NCI-H2107 treated with DMSO at 0.1 percent for 48 hours (cell line): ENCODE measurements at regions not wholly inside any gene's neighbourhood (a gene's known extent, or its start where the extent isn't known, plus 50 kb on each side); places are given as distances from the start of the nearest gene placed in this dataset.
"Not testable (repeated sequence)": the region's sequence is repeated elsewhere in the genome, so short reads cannot be mapped to it uniquely, and the experiment has no call there.

Experiments
- DNase-seq: peaks from one replicate; lab custom pipeline; 2025; ENCODE audit not compliant: unreplicated experiment; lab: John Stamatoyannopoulos, UW

DNA sequence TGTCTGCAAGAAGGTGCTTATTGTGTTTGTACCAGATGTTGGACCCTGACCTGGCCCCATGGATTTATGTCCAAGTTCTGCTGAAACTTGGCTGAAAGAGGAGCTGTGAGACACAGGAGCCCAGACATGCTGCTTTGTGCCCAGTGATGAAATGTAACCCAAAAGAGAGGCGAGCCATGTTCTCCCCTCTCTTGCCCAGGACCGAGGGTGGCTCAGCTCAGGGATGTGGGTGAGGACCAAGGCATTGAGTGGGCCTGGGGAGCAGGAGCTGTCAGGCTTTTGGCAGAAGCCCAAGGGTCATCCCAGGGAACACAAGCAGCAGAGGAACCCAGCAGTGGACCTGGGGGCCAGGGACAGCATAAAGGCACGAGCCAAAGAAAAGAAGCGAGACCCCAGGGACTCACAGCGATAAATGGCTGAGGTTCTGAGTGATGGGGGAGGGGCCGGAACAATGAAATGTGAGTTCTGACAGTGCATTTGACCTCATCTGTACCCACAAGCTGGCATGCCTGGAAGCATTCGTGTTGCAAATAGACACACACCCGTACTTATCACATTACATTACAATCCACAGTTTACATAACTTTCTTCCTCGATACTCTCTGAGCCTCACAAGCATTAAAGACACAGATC, 363.4 kb upstream of the JARID2 start:
- DNase-seq, result no peak

DNA sequence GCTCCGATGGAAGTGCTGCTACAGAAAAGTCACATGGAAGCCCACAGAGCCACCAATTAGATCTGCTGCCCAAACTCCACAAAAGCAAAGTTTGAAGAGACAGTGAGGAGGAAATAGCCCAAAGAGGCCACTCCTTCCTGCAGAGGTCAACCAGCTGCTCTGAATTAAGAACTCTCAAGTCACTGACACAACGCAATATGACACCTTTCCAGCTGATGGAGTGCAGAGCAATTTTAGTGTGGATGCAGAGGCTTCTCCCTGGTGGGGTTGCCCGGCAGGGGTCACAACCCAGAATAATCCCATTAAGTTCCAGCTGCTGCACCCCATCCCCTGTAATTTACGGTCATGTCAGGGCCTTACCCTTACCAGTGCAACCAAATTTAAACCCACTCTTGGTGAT, 361.9 kb upstream of the JARID2 start:
- no peak for DNase-seq

DNA sequence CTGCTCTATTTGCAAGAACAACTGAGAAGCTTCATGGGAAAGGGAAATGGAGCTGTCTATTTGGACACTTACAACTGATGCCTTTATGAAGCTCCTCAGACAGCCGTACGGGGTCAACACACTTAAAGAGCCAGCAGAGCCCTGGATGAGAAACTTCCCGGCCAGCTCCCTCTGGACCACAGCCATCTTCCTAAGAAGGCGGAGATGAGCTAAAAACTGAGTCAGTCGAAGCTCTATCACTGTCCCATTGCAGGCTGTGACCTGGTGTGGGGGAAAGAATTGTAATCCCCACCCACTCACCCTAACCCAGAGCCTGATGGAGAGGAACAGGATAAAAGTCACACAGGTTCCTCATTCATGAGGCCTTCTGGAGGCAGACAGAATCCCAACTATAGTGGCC, 360.4 kb upstream of the JARID2 start:
- no peak for DNase-seq

DNA sequence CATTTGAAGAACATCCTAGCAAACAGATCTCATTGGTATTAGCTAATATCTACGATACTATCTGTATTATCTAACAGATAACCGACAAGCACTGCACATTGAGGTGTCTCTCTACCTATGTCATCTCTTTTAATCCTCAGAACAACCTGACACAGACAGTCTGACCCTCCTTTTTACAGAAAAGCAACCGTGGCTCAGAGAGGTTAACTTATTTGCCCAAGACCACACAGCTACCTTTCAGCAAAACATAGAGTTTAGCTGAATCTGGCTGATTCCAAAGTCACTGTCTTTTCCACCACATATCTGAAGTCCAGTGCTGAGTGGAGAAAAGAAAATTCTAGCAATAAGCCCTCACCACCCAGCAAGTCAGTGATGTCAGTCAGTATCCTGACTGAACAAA, 358.7 kb upstream of the JARID2 start:
- no peak for DNase-seq

DNA sequence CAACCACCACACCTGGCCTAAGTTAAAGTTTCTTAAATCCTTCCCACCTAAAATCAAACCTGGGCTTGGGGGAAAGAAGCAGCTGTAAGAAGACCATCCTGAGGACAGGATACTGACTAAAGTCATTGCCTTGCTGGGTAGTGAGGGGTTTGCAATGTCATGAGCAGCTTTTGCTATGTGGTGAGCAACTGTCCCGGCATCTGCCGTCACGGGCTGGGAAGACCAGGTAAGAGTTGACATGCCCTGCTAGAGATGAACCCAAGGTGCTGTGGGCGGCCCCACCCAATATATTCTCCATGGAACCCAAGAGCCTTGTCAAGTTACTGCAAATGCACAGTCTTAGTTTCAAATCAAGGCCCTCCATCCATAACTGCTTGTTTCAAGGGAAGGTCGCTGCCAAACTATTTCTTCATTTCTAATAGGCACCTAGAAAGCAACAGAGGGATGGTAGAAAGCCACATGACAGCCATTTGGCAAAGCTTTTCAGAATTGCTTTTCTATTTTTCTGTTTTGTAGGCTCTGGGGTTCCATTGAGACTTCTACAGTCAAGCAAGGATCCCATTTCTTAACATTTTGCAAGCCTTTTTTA, 357.8 kb upstream of the JARID2 start:
- no peak for DNase-seq

DNA sequence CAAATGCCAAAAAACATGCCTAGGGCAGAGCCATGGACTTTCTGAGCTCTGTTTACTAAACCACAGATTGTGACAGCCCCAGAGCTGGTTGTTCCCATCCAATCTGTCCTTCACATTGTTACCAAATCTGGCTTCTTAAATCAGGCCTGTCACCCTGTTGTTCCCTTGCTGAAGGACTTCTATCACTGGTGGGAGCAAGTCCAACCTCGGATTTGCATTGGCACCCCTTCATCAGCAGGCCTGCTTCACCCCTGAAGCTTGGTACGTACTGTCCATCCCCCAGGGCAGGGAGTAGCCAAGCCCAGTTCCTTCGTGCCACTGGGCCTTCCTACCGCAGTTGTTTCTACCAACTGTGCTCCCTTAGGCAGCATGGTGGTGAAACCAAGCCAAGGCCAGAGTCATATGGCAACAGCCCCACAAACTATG, 357.3 kb upstream of the JARID2 start:
- DNase-seq, result no peak

DNA sequence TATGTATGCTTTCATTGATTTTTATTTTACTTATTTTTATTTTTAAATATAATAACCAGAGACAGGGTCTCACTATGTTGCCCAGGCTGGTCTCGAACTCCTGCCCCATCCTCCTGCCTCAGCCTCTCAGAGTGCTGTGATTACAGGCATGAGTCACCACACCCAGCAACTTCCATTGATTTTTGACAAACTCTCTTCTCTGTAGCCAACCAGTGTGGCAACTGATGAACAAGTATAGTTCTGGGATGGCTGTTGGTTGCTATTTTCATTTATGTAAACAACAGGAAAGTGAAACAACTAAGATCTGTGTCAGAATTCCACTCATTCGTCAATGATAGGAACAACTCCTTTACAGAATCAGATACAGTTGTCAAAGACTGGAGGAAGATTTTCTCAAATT, 356.7 kb upstream of the JARID2 start:
- no peak for DNase-seq

DNA sequence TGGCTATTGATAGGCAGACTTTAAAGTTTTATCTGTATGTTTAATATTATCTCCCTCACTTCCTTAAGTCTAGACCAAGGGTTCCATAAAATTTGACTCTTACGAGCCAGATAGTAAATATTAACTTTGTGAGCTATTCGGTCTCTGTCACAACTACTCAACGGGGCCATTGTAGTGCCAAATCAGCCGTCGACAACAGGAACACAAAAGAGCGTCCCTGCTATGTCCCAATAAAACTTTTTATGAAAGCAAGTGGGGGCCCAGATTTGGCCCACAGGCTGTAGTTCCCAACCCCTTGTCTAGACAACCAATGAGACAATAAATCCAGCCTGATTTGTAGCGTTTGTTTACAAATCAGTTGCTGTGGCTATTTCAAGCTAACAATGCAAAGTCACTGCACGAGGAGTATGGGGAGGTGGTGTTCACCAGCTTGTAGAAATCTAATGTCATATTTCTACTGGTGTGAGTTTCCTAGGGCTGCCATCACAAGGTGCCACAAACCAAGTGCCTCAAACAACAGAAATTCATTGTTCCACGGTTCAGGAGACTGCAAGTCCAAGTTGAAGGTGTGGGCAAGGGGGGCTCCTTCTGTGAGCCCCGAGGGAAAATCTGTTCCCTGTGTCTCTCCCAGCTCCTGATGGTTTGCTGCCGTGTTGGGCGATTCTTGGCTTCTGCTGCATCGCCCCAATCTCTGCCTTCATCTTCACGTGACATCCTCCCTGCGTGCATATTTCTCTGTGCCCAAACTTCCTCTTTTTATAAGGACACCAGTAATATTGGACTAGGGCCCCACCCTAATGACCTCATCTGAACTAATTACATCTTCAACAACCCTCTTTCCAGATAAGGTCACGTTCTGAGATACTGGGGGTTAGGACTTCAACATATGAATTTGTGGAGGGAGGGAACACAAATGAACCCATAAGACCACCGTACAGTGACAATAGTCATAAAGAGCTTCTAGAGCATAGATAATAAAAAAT, 356.0 kb upstream of the JARID2 start:
- no peak for DNase-seq

DNA sequence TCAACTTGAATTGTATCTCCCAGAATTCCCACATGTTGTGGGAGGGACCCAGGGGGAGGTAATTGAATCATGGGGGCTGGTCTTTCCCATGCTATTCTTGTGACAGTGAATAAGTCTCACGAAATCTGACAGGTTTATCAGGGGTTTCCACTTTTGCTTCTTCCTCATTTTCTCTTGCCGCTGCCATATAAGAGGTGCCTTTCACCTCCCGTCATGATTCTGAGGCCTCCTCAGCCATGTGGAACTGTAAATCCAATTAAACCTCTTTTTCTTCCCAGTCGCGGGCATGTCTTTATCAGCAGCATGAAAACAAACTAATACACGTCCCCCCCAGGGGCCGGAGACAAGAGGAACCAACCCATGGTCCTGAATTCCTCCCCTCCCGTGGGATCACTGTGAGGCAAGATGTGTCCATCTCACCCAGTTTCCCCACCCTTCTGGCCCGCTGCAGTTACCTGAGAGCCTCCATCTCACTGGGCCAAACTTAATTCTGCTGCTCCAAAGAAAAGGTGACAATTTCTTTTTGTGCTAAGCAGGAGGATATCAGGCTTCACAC, 354.0 kb upstream of the JARID2 start:
- not testable (repeated sequence) for DNase-seq

DNA sequence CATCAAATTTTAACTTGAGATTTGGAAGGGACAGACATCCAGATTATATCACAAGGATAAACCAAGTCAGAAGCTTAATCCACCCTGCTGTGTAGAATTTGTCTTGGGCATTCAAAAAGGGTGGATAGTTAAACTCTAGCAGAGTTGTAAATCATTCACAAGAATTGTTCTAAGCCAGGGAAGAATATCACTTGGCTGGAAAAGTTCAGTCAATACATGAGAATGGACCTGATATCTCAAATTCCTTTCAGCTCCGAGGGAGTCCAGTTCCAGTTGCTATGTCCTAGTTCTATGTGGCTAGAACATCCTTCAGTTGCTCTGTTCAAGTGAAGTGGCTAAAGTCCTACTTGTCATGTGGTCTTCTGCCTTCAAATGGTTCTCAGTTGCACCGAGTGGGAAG, 351.8 kb upstream of the JARID2 start:
- DNase-seq, result no peak

DNA sequence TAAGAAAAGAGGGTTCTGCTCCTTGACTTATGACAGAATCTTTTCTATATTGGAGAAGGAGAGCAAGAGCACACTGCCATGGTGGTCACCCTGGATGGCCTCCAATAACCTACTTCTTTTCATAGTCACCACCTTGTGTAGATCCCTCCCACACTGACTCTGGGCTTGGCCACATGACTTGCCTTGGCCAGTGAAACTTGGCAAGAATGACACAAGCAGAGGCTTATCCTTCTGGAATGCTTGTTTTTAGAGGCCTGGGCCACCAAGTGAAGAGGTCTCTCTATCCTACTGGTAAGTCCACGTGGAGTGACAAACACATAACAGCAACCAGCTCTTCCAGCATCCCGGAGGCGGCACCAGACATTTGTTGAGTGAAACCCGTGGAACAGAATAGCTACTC, 349.4 kb upstream of the JARID2 start:
- no peak for DNase-seq

DNA sequence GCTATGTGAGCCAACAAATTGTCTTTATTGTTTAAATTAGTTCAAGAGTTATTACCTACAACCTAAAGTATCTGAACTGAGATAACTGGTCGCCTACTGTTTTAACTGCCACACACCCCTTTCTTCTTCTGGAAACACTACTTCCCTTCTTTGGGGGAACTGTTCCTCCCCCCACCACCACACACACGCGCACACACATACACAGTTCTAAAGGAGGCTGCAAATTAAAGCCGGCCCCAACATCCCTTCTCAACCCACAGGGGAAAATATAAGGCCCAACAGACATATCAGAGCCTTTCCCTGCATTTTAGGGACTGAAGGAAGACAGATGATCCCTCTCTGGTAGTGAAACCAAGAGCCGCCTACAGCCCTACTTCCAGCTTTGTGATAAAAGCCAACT, 348.0 kb upstream of the JARID2 start:
- no peak for DNase-seq

DNA sequence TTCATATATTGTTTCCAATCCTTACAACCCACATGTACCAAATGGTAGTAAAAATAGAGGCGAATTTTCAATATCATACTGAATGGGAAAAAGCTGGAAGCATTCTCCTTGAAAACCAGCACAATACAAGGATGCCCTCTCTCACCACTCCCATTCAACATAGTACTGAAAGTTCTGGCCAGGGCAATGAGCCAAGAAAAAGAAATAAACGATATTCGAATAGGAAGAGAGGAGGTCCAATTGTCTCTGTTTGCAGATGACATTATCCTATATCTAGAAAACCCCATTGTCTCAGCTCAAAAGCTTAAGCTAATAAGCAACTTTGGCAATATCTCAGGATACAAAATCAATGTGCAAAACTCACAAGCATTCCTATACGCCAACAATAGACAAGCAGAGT, 346.4 kb upstream of the JARID2 start:
- not testable (repeated sequence) for DNase-seq

DNA sequence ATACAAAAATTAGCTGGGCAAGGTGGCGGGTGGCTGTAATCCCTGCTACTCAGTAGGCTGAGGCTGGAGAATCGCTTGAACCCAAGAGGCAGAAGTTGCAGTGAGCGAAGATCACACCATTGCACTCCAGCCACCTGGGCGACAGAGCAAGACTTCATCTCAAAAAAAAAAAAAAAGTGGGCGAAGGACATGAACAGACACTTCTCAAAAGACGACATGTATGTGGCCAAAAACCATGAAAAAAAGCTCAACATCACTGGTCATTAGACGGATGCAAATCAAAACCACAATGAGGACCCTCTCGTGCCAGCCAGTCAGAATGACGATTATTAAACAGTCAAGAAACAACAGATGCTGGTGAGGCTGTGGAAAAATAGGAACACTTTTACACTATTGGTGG, 344.9 kb upstream of the JARID2 start:
- no peak for DNase-seq

DNA sequence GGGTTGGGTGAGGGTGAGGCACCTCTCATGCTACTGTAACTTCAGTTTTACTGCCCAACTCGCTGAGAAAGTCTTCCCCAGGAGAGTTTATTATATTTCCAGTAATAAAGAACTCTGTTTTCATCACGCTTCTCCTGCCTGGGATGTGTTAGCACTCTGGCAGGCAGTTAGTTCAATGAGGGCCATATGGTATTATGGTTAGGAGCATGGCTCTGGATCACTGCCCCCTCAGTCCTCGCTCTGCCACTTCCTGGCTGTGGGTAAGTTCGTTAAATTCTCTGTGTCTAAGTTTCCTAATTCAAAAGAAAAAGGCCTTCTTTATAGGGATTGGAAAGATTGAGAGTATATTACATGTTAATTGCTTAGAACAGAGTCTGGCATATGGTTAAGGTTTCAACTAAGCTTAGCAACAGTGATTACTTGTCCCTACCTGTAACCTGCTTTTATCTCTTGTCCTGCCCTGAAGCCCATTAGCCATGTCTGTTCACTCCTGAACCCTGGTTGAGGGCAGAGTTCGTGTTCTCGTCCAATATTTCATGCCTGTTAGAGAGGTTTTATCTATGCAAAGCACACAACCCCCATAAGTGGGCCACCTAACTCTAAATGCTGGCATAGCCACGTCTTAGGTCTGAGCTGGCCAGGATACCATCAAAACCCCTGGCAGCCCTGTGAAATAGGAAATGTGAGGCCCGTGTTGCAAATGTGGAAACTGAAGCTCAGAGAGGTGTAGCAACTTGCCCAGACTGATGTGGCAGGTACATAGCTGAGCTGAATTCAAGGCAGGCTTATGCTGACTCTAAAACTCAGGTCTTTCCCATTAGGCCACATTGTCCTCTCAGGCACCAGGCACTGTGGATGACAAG, 342.5 kb upstream of the JARID2 start:
- no peak for DNase-seq

DNA sequence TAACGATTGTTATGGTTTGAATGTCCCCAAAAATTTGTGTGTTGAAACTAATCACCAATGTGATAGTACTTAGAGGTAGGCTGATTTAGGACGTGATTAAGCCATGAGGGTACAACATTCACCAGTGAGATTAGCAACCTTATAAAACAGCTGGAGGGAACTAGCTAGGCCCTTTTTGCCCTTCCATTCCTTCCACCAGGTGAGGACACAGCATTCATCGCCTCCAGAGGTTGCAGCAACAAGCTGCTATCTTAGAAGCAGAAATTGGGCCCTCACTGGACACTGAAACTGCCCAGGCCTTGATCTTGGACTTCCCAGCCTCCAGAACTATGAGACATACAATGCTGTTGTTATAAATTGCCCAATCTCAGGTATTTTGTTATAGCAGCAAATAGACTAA, 340.7 kb upstream of the JARID2 start:
- no peak for DNase-seq

DNA sequence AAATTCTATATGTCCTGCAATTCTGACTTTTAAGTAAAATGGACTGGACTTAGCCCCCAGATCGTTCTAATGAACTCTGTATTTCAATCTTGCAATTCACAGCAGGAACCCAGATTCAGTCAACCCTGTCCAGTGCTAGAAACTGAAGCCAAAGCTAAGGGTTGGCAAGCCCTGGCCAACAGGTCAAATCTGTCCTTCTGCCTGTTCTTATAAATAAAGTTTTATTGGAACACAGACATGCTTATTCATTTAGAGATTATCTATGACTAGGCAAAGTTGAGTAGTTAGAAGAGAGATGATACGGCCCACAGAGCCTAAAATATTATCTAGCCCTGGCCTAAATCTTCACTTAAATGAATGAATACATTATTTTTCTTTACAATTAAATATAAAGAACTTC, 339.2 kb upstream of the JARID2 start:
- no peak for DNase-seq

DNA sequence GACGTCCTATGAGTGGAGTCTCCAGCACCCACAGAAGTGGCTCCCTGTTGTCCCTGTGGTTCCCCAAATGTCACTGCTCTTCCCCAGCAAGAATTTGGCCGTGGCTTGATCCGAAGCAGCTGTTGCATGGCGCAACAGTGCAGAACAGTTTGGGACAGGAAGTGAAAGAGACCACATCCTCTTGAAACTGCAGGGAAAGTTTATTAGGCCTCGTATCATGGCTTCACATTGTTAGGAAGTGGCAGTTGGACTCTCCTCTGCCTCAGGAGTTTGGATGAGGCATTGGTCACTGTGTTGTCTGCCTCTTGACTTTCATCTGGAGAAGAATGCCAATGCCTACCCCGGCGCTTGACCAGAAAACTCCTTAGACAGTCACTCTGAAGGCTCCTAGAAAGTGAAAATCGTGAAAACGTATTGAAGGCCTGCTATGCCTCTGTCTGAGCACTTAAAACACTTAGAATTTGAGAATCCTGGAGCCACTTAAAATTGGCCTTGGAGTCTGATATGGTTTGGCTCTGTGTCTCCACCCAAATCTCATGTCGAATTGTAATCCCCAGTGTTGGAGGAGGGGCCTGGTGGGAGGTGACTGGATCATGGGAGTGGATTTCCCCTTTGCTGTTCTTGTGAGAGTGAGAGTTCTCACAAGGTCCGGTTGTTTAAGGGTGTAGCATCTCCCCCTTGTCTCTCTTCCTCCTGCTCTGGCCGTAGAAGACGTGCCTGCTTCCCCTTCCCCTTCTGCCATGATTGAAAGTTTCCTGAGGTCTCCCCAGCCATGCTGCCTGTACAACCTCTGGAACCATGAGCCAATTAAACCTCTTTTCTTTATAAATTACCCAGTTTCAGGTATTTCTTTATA, 334.9 kb upstream of the JARID2 start:
- no peak for DNase-seq

DNA sequence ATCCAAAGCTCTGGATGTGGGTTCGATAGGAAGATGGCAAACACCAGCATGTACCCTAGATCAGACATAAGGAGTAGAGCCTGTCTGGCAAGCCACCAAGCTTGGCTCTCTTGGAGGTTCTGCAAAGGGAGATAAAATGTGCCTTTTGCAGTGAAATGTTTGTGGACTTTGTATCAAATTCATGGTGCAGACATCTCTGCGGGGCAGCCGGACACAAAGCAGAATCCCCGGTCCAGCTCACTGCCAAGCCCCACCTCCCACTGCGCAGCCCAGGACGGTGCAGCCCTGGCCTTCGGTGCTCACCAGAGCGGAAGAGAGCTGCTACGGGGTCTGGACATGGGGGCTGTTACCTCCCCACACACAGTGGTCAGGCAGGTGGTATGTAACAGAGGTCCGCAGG, 333.6 kb upstream of the JARID2 start:
- no peak for DNase-seq

DNA sequence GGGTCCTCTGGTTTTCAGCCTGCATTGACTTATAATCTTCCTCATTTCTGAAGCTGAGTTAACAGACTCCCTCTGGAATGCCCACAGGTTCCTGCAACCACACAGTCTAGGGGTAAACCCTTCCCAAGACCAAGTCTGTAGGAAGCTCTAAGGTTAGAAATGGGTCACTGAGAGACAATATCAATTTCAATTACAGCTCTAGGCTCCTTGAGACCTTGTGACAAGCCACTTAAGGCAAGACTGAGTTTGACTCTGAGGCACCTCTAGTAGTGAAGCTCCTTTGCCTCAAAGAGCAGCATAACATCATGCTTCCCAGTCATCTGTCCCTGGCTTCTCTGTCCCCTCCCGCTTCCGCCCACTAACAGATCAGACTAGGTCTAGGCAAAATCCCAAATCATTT, 333.2 kb upstream of the JARID2 start:
- DNase-seq, result no peak
